Islet precursor cell (in vitro differentiated cells): ENCODE measurements at regions not wholly inside any gene's neighbourhood (a gene's known extent, or its start where the extent isn't known, plus 50 kb on each side); places are given as distances from the start of the nearest gene placed in this dataset.

Experiments
- DNase-seq: peaks from one replicate; pipeline ENCODE4 v3.0.0-alpha.2; 2018

DNA sequence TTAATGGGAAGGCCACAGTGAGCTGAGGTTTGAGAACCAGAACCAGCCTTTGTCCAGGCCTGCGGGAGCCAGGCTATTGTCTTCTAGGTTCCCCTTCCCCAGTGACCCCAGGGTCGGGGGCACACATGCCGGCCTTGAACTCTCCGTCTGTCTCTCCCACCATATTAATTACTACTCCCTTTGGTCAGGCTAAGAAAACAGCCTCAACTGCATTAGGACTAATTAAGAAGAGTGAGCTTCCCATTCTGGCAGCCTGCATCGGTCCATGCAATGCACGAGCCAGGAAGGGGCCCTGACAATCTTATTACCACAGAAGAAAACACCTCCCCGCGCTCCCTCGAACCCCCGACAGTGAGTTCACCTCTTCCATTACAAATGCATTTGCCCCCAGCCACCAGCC lies 380.2 kb upstream of the ZFHX3 start:
- DNase-seq: peak; percentile 29

DNA sequence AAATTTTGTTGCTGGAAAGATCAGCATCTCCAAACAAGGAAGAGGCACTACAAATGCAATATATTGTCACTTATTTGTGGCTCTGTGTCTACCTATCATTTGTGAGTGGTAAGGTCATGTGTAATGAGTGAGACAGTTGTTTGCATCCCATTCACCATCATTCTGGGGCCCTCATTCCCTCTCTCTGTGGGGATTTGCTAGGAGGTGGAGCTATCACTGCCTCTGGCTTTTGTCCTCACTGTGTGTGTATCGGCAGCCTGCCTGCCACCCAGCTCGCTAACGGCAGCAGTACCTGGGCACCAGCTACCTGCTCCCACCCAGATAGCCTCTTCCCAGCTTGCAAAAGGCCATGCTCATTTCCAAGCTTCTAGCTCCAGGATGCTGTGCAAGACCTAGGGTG lies 379.2 kb upstream of the ZFHX3 start:
- peak; percentile 38 for DNase-seq

DNA sequence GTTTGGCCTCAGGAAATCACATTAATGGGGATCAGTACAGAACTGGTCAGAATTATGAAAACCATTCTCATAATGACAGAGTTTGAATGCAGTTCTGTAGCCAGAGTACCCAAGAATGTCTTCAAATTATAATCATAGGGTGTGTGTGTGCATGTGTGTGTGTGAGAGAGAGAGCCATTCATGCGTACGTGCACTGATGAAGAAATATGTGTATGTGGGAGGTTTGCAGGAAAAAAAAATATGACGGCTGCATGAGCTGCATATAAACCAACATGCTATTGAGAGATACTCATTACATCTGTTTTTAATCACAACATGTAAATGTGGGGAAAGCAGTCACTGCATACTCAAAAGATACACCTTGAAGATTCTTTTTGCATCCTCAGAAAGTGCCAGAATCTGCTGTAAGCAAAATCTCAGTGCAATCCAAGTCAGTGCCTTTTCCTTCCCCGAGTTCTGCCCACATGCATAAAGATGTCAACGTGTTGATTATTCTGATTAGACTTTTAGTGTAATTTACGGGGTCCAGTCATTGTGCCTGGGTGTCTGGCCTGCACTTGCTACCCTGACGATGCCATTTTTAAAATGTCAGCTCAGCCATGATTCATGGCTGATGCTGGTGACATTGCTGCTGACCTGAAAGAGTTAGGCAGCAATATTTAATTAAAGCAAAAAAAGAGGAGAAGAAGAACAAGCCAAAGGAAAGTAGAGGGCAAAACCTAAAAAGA lies 378.7 kb upstream of the ZFHX3 start:
- peak; percentile 5 for DNase-seq

DNA sequence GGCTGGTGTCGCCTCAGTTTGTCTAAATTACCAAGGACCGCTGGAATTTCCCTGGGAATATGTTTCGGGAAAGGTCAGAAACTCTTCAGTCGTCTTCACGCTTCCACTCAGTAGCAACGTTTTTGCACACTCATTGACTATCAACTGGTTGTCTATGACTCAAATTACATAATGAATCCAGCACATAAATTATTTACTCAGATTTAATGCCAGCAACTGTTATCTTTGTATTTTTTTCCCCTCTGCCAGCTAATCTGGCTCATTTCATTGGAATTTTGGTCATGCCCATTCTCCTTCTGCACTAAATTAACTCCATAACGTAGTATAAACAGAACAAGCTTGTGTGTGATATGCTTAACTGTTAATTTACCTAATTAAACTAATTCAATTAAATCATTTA lies 372.7 kb upstream of the ZFHX3 start:
- DNase-seq: no peak

DNA sequence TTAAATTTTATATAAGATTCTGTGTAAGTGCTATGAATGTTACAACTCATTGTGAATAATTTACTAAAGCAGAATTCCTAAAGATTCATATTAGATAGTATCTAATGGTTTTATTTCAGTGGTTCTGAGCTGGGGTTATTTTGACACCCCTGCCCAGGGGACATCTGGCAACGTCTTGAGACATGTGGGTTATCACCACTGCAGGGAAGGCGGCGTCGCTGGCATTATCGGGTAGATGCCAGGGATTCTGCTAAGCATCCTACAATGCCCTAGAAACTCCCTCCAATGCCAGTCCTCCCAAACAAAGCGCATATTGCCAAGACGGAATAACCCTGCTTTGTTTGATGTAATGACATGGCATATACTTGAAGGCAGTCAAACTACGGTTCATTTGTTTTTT lies 372.3 kb upstream of the ZFHX3 start:
- no peak for DNase-seq

DNA sequence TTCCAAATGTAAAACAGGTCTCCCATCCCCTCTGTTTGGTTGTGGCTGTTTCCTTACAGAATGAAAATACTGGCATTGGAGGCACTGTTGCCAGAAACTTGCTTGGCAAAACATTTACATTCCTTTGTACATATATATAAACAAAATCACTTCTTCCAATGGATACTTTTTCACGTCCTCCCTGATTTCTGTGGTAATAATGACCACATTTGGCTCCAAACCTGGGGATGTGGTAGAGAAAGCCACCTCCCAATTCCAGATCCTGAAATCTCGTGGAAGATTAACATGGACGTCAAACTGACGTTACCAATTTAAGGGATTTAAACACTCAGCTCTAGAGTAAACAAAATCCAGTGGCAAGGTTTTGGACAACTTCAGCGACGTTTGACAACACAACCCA lies 370.8 kb upstream of the ZFHX3 start:
- no peak for DNase-seq

DNA sequence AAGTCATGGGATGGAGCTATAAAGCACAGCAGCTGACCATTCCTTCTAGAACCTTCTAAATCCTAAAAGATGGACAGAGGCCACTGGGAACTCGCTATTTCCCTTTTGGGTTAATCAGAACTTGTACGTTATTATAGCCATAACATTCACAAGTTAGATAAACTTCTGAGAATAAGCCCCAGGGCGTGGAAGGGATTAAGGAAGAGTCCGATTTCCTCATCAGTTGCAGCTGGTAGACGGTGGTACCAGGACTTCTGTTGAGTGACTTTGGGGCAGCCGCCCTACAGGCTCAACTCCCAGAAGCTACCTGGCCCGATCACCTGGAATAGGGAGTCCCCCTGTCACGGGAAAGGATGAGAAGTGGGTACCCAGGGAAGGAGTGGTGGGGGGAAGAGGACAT lies 370.1 kb upstream of the ZFHX3 start:
- no peak for DNase-seq

DNA sequence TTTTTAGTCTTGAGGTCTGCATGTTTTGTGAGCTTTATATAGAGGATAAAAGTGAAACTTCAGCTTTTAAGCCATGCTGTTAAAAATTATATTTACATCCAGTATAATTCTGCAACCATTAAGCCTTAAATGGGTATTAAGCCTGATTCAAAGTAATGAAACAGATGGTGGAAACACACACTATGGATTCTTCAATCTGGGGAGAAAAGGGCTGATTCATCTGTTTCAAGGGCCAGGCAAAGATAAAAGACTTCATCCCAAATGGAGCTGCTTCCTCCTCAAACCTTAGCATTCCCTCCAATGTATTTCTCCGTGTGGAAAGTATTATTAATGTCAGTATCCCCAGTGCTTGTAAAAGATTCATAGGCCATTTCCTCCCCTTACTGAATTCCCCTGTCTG lies 367.4 kb upstream of the ZFHX3 start:
- no peak for DNase-seq

DNA sequence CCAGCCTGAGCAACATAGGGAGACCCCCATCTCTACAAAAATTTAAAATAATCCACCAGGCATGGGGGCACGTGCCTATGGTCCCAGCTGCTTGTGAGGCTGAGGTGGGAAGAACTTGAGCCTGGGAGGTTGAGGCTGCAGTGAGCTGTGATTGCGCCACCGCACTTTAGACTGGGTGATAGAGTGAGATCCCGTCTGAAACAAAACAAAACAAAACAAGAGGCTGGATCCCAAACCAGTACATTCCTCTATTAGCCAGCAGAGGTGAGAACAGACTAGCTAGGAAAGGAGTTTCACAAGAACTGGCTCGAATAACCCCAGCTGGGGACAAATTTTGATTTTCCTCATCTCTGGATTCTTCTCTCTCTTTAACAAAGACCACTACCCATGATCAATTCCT lies 366.7 kb upstream of the ZFHX3 start:
- DNase-seq: no peak

DNA sequence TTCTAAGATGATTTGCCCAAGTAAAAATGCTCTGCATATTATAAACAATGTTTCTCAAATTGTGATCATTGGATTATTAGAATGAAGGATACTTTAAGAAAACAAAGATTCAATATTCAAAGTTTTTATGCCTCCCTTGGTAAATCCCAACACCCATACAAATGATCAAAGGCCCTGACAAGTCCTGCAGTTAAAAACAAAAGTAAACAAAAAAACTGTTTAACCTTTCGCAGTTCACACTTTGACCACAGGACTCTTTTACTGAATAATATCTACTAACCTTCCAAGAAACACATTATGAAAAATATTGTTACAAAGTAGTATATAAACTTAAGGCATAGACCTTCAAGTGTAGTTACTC lies 365.9 kb upstream of the ZFHX3 start:
- DNase-seq: no peak

DNA sequence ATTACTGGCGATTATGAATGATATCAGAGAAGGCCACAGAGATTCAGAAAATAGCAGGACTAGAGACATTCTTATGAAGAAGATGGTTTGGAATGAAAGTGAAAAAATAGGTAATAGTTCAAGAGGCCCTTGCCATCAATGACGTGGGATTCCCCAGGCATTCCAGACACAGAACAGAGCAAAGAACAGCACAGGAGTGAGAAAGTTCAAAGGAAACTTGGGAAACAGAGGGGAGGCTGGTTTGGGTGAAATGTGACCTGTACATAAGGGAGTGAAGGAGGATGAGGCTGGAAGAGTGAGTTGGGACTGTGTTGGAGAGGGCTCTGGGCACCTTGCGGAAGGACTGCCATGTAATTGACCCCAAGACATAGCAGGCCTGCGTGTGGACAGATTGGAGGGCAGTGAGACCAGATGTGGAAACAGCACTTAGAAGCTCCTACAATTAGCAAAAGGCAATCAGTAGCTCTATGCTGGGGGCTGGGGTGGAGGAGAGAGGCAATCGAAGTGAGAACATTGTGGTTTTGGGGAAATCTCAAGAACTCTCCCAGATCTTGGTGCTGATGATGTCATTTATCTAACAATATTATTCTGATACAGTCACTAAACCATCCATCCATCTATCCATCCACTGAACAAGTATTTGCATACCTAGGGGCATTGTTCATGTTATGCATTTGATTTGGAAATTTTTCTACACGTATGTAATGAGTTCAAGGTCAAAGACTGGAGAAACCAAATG lies 365.3 kb upstream of the ZFHX3 start:
- no peak for DNase-seq

DNA sequence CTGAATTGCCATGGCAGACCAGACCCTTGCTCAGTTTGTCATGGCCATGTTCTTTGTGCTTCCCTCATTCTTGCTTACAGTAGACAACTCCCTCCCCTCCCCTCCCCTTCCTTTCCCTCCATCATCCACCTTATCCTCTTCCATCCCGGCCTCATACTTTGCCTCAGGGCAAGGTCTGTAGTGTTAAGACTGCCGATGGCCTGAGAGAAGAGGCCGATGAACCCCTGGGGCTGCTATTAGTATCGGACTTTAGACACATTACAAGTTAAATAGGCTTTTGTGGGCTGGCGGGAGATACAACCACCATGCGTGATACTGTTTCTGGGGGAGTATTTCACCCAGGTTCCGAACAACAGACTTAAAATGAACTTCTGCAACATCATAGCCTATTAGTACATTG lies 364.5 kb upstream of the ZFHX3 start:
- DNase-seq: no peak

DNA sequence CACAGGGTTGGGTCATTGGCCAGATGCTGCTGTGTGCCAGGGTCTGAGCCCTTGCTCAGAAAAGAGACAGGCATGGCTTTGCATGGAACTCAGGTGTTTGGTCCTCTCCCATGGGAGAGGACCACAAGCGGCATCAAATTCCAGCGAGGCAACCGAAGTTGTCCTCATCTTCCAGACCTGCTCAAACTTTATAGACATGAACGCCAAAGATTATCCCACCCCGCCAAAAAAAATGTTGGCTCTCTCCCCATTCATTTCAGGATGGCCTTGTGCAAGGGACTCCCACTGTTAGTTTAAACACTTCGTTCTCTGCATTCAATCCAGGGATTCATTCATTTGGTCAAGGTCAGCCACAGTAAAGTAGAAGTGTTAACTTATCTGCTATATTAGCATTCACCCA lies 360.8 kb upstream of the ZFHX3 start:
- DNase-seq: no peak

DNA sequence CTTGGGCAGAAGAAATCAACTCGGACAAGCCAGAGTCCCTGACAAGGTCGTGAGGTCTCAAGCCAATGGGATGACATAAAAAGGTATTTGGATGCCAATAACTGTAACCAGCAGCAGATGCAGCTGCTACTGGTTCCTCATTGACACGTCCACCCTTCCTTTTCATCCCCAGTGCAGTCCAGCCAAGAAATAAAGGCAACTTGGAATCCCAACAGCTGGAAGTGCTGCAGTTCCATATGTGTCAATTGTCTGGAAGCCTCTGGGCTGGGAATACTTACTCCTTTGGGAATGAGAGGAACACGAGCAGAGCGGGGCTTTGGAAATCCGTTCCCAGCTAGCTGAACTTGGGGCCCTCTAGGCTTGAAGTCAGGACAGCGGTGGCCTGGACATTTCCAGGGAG lies 360.4 kb upstream of the ZFHX3 start:
- DNase-seq: no peak

DNA sequence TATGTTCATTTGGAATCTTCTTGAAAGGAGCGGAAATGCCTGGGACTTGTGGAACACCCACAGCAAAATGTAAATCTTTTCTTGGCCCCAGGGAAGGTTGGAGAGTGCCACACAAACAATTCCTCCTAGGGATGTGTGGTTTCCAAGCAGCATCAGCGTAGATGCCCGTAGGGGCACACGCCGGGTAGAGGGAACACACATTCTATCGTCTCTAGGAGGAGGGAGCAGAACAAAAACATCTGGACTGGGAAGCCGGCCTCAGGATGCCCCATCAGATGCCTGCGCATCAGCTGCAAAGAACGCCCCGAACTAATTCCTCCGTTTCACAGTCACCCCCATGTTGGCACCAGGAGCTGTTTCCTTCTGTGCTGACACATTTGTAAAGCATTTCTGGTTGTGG lies 357.9 kb upstream of the ZFHX3 start:
- no peak for DNase-seq

DNA sequence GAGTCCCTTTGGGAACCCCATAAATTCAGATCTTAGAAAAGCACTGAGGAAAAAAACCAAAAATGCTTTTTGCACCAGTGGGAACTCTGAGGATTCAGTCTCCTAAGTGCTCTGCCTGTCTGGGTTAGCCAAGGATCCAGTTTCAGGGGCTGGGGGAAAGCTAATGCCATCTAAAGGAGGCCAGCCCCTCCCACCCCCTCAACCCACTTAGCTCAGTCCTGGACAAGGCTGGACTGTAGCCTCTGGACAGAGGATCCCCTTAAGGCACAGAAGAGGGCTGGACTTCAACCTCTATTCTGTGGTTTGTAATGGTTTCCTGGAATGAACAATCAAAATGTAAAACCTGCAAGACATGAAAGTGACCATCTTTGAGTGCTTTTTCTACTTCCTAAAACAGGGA lies 356.1 kb upstream of the ZFHX3 start:
- DNase-seq: peak; percentile 85

DNA sequence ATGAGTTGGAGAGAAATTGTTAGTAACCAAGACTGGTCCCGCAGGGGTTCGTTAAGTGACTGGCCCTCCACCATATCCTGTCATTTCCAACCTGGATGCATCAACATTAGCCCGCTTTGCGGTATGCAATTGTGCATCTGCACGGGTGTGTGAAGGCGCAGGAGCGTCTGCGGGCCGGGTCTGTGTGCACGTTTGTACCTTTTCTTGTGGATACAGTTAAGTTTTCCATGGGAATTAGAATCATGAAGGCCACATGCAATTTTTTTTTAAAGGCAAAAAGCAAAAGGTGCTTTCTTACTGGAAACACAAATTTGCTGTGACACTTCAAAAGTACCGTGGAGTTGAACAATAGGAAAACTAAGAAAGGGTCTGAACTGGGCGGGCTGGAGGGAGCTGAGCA lies 355.4 kb upstream of the ZFHX3 start:
- no peak for DNase-seq

DNA sequence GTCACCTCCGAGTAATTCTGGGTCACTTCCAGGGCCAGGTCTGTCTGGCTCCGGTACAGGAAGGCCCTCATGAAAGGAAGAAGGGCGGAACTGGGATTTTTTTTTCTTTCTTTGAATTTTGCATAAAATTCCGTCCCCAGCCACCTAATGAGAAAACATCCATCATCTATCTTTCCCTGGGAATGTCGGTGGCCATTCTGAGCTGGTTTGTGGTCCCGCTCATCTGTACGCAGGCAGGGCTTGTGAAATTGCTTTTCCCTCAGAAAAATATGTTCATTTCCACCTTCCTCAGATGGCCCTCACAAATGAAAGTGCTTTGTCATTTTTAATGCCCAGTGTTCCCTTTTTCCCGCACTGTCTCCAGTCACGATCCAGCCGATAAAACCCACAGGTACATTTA lies 353.0 kb upstream of the ZFHX3 start:
- no peak for DNase-seq

DNA sequence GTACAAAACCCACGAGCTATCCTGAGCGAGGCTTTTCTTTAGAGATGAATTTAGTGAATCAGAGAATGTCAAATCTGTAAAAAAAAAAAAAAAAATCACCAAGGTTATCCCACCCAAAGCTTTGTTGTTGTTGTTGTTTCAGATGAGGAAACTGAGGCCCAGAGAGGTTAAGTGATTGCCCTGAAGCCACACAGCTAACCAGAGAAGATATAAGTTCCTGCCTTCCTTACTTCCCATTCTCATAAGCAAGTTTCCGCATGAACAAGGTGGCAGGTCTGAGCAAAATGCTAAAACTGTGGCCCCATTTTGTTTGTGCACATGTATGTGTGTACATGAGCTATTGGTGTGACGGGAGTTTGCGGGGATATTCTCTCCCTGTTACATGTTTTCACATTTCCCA lies 352.1 kb upstream of the ZFHX3 start:
- DNase-seq: no peak

DNA sequence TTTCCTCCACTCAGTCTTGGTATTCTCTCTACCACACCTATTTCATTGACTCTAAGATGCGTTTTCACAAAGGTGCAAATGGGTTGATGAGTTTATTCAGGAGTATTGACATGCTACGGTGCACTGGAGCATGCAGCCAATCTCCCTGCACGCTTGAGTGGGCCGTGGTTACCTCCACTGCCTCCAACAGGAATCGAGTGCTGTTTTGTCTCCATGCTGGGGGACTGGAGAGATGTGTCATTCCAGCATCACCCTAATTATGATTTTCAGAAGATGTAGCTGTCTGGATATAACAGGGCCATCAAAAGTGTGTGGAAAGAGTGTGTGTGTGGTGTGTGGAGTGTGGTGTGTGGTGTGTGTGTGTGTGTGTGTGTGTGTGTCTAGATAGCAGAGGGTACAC lies 351.6 kb upstream of the ZFHX3 start:
- peak; percentile 17 for DNase-seq

DNA sequence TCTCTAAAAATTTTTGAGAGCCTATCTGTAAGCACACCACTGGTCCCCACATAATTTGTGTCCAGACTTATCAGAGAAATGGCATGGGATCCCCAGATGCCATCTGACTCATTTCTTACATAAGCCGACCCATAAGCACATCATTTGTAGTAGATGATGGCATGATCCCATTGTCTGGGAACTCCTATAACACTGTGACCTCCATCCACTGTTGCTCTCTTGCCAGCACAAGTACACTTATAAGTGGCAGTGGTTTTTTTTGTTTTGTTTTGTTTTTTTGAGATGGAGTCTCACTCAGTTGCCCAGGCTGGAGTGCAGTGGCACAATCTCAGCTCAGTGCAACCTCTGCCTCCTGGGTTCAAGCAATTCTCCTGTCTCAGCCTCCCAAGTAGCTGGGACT lies 350.7 kb upstream of the ZFHX3 start:
- peak; percentile 9 for DNase-seq

DNA sequence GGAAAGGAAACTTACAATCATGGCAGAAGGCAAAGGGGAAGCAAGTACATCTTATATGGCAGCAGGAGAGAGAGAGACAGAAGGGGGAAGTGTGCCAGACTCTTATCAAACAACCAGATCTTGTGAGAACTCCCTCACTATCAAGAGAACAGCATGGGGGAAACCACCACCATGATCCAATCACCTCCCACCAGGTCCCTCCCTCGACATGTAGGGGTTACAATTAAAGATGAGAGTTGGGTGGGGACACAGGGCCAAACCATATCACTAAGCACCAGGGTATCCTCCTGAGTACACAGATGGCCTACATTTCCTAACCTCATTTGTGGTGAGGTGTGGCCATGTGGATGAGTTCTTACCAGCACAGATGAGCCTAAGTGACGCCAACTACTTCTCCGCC lies 348.6 kb upstream of the ZFHX3 start:
- DNase-seq: no peak

DNA sequence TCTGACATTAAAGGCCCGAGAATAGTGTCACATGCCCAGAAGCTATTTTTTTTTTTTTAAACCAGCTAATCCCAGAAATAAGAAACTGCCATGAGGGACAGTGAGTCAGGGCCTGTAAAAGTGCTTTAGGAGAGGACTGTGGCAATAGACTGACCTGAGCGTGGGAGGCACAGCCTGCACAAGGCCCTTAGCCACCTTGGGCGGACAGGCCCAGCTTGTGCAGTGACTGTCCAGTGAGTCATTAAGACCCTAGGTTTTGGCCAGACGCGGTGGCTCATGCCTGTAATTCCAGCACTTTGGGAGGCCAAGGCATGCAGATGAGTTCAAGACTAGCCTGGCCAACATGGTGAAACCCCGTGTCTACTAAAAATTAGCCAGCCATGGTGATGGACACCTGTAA lies 343.0 kb upstream of the ZFHX3 start:
- DNase-seq: peak; percentile 94

DNA sequence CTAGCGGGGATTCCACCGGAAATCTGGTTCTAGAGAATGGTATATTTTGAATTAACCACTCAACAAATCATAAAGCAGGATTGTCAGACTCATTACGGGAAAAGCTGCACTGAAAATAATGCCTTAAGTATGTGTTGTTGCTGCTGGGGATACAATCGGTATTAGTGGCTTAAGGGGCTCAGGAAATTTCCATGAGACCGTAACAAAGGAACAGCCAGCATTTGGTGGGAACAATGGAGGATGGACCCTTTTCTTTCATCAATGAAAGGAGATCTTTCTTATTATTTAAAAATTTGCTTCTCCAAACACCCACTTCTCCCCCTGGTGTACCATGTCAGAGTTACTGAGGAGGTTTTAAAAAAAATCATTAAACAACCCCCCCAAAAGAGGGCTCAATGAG lies 342.6 kb upstream of the ZFHX3 start:
- no peak for DNase-seq

DNA sequence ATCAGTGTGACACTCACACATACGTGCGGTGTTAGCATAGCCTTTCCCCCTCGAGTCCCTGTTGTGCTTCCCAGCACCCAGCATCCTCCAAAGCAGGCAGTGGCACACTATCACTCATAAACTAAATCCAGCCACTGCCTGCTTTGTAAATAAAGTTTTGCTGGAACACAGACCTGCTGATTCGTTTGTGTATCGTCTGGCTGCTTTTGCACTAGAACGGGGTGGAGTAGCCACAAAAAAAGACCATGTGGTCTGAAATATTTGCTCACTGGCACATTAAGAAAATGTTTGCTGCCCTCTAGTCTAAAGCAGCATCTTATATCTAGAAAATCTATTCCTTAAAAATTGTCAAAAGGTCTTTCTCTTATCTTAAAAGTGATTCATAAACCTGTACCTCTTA lies 341.2 kb upstream of the ZFHX3 start:
- no peak for DNase-seq
